WTC11 (cell line): ENCODE measurements at regions not wholly inside any gene's neighbourhood (a gene's known extent, or its start where the extent isn't known, plus 50 kb on each side); places are given as distances from the start of the nearest gene placed in this dataset.

Source experiments
- ATAC-seq: fragments of 200-7000 bp; cut with Tn5 transposase; 2 replicates; pipeline ENCODE4 v1.10.0; 2021; ENCODE audit warnings: mild to moderate bottlenecking, moderate library complexity
- CTCF ChIA-PET: fragments of 300-600 bp; sonication (Branson Sonifier 250); formaldehyde crosslinking; loops from one replicate; lab custom pipeline; 2021; ENCODE audit warnings: antibody characterized with exemption; lab: Charles Lee
- POLR2A ChIA-PET: fragments of 350-600 bp; sonication (Branson Sonifier 250); formaldehyde crosslinking; loops from one replicate; lab custom pipeline; 2021; ENCODE audit warnings: antibody characterized with exemption; lab: Charles Lee
- DNase-seq: peaks from one replicate; pipeline ENCODE4 v3.0.0; 2021; ENCODE audit warnings: low spot score
- H3K27ac Mint-ChIP-seq: 2 replicates; pipeline ENCODE4 v1.8.0; 2021; ENCODE audit warnings: mixed read lengths
- H3K27me3 Mint-ChIP-seq: 2 replicates; pipeline ENCODE4 v1.8.0; 2021; ENCODE audit warnings: low read depth, mild to moderate bottlenecking, moderate library complexity, mixed read lengths
- H3K36me3 Mint-ChIP-seq: 2 replicates; pipeline ENCODE4 v1.8.0; 2021; ENCODE audit warnings: mixed read lengths
- H3K4me1 Mint-ChIP-seq: 2 replicates; pipeline ENCODE4 v1.8.0; 2022; ENCODE audit warnings: mixed read lengths
- H3K4me3 Mint-ChIP-seq: 2 replicates; pipeline ENCODE4 v1.8.0; 2021; ENCODE audit warnings: mild to moderate bottlenecking, moderate library complexity, mixed read lengths
- H3K9me3 Mint-ChIP-seq: 2 replicates; pipeline ENCODE4 v1.8.0; 2021; ENCODE audit warnings: mixed read lengths
- ATF6 ChIP-seq: sonication (generic); formaldehyde crosslinking; IDR thresholded peaks from 2 replicates; pipeline ENCODE4 v1.8.1; 2023; ENCODE audit warnings: mild to moderate bottlenecking, missing genetic modification reagents
- ELF4 ChIP-seq: sonication (generic); formaldehyde crosslinking; IDR thresholded peaks from 2 replicates; pipeline ENCODE4 v1.8.1; 2022; ENCODE audit warnings: low read depth, mild to moderate bottlenecking, moderate library complexity, missing genetic modification reagents
- FOXJ3 ChIP-seq: sonication (generic); formaldehyde crosslinking; IDR thresholded peaks from 2 replicates; pipeline ENCODE4 v1.9.0; 2021; ENCODE audit warnings: missing genetic modification reagents, mild to moderate bottlenecking, borderline replicate concordance
- FOXK1 ChIP-seq: sonication (generic); formaldehyde crosslinking; IDR thresholded peaks from 2 replicates; pipeline ENCODE4 v1.8.0; 2022; ENCODE audit warnings: mild to moderate bottlenecking, moderate library complexity, missing genetic modification reagents
- NR1H2 ChIP-seq: sonication (generic); formaldehyde crosslinking; IDR thresholded peaks from 2 replicates; pipeline ENCODE4 v1.9.0; 2021; ENCODE audit warnings: mild to moderate bottlenecking, moderate library complexity, missing genetic modification reagents
- PRRX2 ChIP-seq: fragments of 250-450 bp; sonication (Bioruptor Pico); IDR thresholded peaks from 2 replicates; pipeline ENCODE4 v1.8.0; 2021; ENCODE audit warnings: mild to moderate bottlenecking
- RELA ChIP-seq: sonication (generic); formaldehyde crosslinking; IDR thresholded peaks from 2 replicates; pipeline ENCODE4 v1.8.1; 2022; ENCODE audit warnings: missing genetic modification reagents, mild to moderate bottlenecking, borderline replicate concordance
- TCF7 ChIP-seq: sonication (generic); formaldehyde crosslinking; IDR thresholded peaks from 2 replicates; pipeline ENCODE4 v1.8.0; 2022; ENCODE audit warnings: mild to moderate bottlenecking, low read depth, missing genetic modification reagents, moderate library complexity
- TEAD1 ChIP-seq: sonication (generic); formaldehyde crosslinking; IDR thresholded peaks from 2 replicates; pipeline ENCODE4 v1.8.0; 2022; ENCODE audit warnings: mild to moderate bottlenecking, missing genetic modification reagents
- ZBTB21 ChIP-seq: sonication (generic); formaldehyde crosslinking; IDR thresholded peaks from 2 replicates; pipeline ENCODE4 v1.8.1; 2023; ENCODE audit warnings: mild to moderate bottlenecking, missing genetic modification reagents, borderline replicate concordance
- ZBTB43 ChIP-seq: sonication (generic); formaldehyde crosslinking; IDR thresholded peaks from 2 replicates; pipeline ENCODE4 v1.8.1; 2023; ENCODE audit warnings: mild to moderate bottlenecking, missing genetic modification reagents
- ZNF219 ChIP-seq: sonication (generic); formaldehyde crosslinking; IDR thresholded peaks from 2 replicates; pipeline ENCODE4 v1.8.0; 2023; ENCODE audit warnings: missing genetic modification reagents, mild to moderate bottlenecking, borderline replicate concordance
- ZNF232 ChIP-seq: sonication (generic); formaldehyde crosslinking; IDR thresholded peaks from 2 replicates; pipeline ENCODE4 v1.8.0; 2022; ENCODE audit warnings: mild to moderate bottlenecking, missing genetic modification reagents
- TF ChIP-seq, protein P1 (sequence below): sonication (generic); formaldehyde crosslinking; IDR thresholded peaks from 2 replicates; pipeline ENCODE4 v1.8.0; 2023; ENCODE audit warnings: mild to moderate bottlenecking, missing genetic modification reagents
- TF ChIP-seq, protein P2 (sequence below): fragments of 250-450 bp; sonication (Bioruptor Pico); IDR thresholded peaks from 2 replicates; pipeline ENCODE4 v2.1.2; 2022; ENCODE audit warnings: mild to moderate bottlenecking, moderate library complexity
- TF ChIP-seq, protein P3 (sequence below): sonication (generic); formaldehyde crosslinking; IDR thresholded peaks from 2 replicates; pipeline ENCODE4 v1.8.1; 2023; ENCODE audit warnings: mild to moderate bottlenecking, missing genetic modification reagents, moderate library complexity
- TF ChIP-seq, protein P4 (sequence below): sonication (generic); formaldehyde crosslinking; IDR thresholded peaks from 2 replicates; pipeline ENCODE4 v1.8.1; 2023; ENCODE audit warnings: mild to moderate bottlenecking, missing genetic modification reagents, moderate library complexity

DNA sequence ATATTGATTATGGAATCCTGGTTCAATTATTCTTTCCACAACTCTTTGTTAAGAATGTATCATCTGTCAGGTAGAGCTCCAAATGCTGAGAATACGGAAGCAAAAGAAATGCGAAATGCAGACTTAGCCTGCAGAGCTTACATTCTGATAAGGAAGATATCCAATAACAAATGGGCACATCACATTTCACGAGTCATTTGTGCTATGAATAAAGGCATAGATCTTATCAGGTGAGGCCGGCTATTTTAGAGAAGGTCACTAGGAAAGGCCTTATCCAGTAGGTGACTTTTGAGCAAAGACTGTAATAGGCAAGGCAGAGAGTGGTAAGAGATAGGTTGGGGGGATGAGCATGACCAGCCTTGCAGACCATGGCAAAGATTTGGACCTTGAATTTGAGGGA is 174.3 kb upstream of the SERPINE2 start (continued):
- TF ChIP-seq, protein P1, sequence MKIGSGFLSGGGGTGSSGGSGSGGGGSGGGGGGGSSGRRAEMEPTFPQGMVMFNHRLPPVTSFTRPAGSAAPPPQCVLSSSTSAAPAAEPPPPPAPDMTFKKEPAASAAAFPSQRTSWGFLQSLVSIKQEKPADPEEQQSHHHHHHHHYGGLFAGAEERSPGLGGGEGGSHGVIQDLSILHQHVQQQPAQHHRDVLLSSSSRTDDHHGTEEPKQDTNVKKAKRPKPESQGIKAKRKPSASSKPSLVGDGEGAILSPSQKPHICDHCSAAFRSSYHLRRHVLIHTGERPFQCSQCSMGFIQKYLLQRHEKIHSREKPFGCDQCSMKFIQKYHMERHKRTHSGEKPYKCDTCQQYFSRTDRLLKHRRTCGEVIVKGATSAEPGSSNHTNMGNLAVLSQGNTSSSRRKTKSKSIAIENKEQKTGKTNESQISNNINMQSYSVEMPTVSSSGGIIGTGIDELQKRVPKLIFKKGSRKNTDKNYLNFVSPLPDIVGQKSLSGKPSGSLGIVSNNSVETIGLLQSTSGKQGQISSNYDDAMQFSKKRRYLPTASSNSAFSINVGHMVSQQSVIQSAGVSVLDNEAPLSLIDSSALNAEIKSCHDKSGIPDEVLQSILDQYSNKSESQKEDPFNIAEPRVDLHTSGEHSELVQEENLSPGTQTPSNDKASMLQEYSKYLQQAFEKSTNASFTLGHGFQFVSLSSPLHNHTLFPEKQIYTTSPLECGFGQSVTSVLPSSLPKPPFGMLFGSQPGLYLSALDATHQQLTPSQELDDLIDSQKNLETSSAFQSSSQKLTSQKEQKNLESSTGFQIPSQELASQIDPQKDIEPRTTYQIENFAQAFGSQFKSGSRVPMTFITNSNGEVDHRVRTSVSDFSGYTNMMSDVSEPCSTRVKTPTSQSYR (CRISPR knock-in tag): no peak
- TF ChIP-seq ZNF232 (CRISPR knock-in tag) (no peak), FOXK1 (CRISPR knock-in tag) (no peak), NR1H2 (CRISPR knock-in tag) (no peak)
- TF ChIP-seq, all 79 proteins: peak for 0

GRCh38 chr2:224211791-224212190 is 172.7 kb upstream of the SERPINE2 start:
- H3K27ac Mint-ChIP-seq: no peak overlapping the region
- no peaks in the 10 kb centered on the region for H3K9me3 Mint-ChIP-seq
- POLR2A ChIA-PET: no interaction called here
- no peaks in the 10 kb centered on the region for H3K36me3 Mint-ChIP-seq
- TF ChIP-seq ELF4: no peak
- no peak for TF ChIP-seq PRRX2 (CRISPR knock-in tag)
- no peak for TF ChIP-seq TCF7 (CRISPR knock-in tag)
- TF ChIP-seq NR1H2 (CRISPR knock-in tag): no peak
- TF ChIP-seq, protein P2, sequence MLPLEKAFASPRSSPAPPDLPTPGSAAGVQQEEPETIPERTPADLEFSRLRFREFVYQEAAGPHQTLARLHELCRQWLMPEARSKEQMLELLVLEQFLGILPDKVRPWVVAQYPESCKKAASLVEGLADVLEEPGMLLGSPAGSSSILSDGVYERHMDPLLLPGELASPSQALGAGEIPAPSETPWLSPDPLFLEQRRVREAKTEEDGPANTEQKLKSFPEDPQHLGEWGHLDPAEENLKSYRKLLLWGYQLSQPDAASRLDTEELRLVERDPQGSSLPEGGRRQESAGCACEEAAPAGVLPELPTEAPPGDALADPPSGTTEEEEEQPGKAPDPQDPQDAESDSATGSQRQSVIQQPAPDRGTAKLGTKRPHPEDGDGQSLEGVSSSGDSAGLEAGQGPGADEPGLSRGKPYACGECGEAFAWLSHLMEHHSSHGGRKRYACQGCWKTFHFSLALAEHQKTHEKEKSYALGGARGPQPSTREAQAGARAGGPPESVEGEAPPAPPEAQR (CRISPR knock-in tag): no peak
- TF ChIP-seq, all 79 proteins: peak for 0
- no peak overlapping the region for H3K4me3 Mint-ChIP-seq
- ATAC-seq: no peak
- no peak for DNase-seq
- H3K4me1 Mint-ChIP-seq: peaks cover 23% of the 10 kb centered on the region
- H3K27me3 Mint-ChIP-seq: no peaks in the 10 kb centered on the region
- CTCF ChIA-PET: interaction anchor here (0.8 kb wide), 1 partner anchor 1475 kb away, joined by 3 read pairs; no protein-coding TSS in a partner anchor

GRCh38 chr2:224211181-224211480 is 172.0 kb upstream of the SERPINE2 start:
- TF ChIP-seq ZNF219 (CRISPR knock-in tag): no peak
- TF ChIP-seq ZBTB43 (CRISPR knock-in tag): no peak
- no peak for TF ChIP-seq ZBTB21 (CRISPR knock-in tag)
- TF ChIP-seq, all 79 proteins: peak for 0
- DNase-seq (no peak), ATAC-seq (no peak)
- H3K36me3 Mint-ChIP-seq: no peaks in the 10 kb centered on the region
- POLR2A ChIA-PET: no interaction called here
- CTCF ChIA-PET: no interaction called here
- H3K27ac Mint-ChIP-seq: no peak overlapping the region
- no peaks in the 10 kb centered on the region for H3K9me3 Mint-ChIP-seq
- H3K4me3 Mint-ChIP-seq: no peak overlapping the region
- peaks cover 23% of the 10 kb centered on the region for H3K4me1 Mint-ChIP-seq
- H3K27me3 Mint-ChIP-seq: no peaks in the 10 kb centered on the region

GRCh38 chr2:224210286-224211180 is 171.4 kb upstream of the SERPINE2 start:
- no peak for DNase-seq
- Mint-ChIP-seq H3K9me3 (0 out of 2 replicates have a peak, but pooled peaks cover 3% of the 10 kb centered on the region), H3K4me3 (no peak overlapping the region), H3K4me1 (peaks cover 19% of the 10 kb centered on the region), H3K27ac (no peak overlapping the region), H3K27me3 (no peaks in the 10 kb centered on the region), H3K36me3 (no peaks in the 10 kb centered on the region)
- ChIA-PET CTCF (no interaction called here), POLR2A (no interaction called here)
- ATAC-seq: no peak
- TF ChIP-seq RELA (CRISPR knock-in tag) (no peak), FOXJ3 (CRISPR knock-in tag) (no peak), ATF6 (CRISPR knock-in tag) (no peak), TEAD1 (CRISPR knock-in tag) (no peak)
- TF ChIP-seq, protein P1 (CRISPR knock-in tag): no peak
- TF ChIP-seq, protein P3, sequence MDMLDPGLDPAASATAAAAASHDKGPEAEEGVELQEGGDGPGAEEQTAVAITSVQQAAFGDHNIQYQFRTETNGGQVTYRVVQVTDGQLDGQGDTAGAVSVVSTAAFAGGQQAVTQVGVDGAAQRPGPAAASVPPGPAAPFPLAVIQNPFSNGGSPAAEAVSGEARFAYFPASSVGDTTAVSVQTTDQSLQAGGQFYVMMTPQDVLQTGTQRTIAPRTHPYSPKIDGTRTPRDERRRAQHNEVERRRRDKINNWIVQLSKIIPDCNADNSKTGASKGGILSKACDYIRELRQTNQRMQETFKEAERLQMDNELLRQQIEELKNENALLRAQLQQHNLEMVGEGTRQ (CRISPR knock-in tag): no peak
- TF ChIP-seq, protein P4, sequence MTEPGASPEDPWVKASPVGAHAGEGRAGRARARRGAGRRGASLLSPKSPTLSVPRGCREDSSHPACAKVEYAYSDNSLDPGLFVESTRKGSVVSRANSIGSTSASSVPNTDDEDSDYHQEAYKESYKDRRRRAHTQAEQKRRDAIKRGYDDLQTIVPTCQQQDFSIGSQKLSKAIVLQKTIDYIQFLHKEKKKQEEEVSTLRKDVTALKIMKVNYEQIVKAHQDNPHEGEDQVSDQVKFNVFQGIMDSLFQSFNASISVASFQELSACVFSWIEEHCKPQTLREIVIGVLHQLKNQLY (CRISPR knock-in tag): no peak
